Karpas-422 (cell line): ENCODE measurements at regions not wholly inside any gene's neighbourhood (a gene's known extent, or its start where the extent isn't known, plus 50 kb on each side); places are given as distances from the start of the nearest gene placed in this dataset.
"Not testable (repeated sequence)": the region's sequence is repeated elsewhere in the genome, so short reads cannot be mapped to it uniquely, and the experiment has no call there.

Source experiments
- DNase-seq: peaks from one replicate; pipeline ENCODE4 v3.0.0-alpha.2; 2015
- H2AFZ ChIP-seq: fragments of 200-600 bp; sonication (generic); 2 replicates; pipeline ENCODE4 v1.6.1; 2014; ENCODE audit warnings: antibody characterized with exemption, low read length, mixed read lengths
- H3K27ac ChIP-seq: fragments of 200-600 bp; sonication (generic); 2 replicates; pipeline ENCODE4 v1.5.1; 2014; ENCODE audit warnings: mild to moderate bottlenecking, low read length, moderate library complexity
- H3K27me3 ChIP-seq: fragments of 200-600 bp; sonication (generic); 2 replicates; pipeline ENCODE4 v1.6.1; 2014; ENCODE audit warnings: low read length, mixed read lengths
- H3K36me3 ChIP-seq: fragments of 200-600 bp; sonication (generic); 2 replicates; pipeline ENCODE4 v1.6.1; 2014; ENCODE audit warnings: low read length, mixed read lengths; ENCODE audit not compliant: insufficient read depth
- H3K4me1 ChIP-seq: fragments of 200-600 bp; sonication (generic); 2 replicates; pipeline ENCODE4 v1.6.1; 2014; ENCODE audit warnings: mild to moderate bottlenecking, low read length, mixed read lengths
- H3K4me2 ChIP-seq: fragments of 200-600 bp; sonication (generic); 2 replicates; pipeline ENCODE4 v1.6.1; 2014; ENCODE audit warnings: low read length, low read depth, mild to moderate bottlenecking; ENCODE audit not compliant: poor library complexity, severe bottlenecking
- H3K4me3 ChIP-seq: fragments of 200-600 bp; sonication (generic); 2 replicates; pipeline ENCODE4 v1.5.1; 2014; ENCODE audit warnings: mild to moderate bottlenecking, antibody characterized with exemption, low read length, mixed read lengths
- H3K79me2 ChIP-seq: fragments of 200-600 bp; sonication (generic); 2 replicates; pipeline ENCODE4 v1.6.1; 2014; ENCODE audit warnings: mild to moderate bottlenecking, low read length, mixed read lengths
- H3K9ac ChIP-seq: fragments of 200-600 bp; sonication (generic); 2 replicates; pipeline ENCODE4 v1.6.0; 2014; ENCODE audit warnings: low read length
- H3K9me2 ChIP-seq: fragments of 200-600 bp; sonication (generic), shearing (Covaris generic); replicated peaks from 2 replicates; pipeline ENCODE4 v1.6.0; 2014; ENCODE audit warnings: mild to moderate bottlenecking, low read length, moderate library complexity; ENCODE audit not compliant: insufficient read depth
- H3K9me3 ChIP-seq: fragments of 300-700, 200-600 bp; sonication (generic); 2 replicates; pipeline ENCODE4 v1.6.1; 2014; ENCODE audit warnings: low read length, mixed read lengths
- H4K20me1 ChIP-seq: fragments of 200-600 bp; sonication (generic); 2 replicates; pipeline ENCODE4 v1.6.1; 2014; ENCODE audit warnings: mild to moderate bottlenecking, antibody characterized with exemption, low read length, low read depth; ENCODE audit not compliant: insufficient read depth

DNA sequence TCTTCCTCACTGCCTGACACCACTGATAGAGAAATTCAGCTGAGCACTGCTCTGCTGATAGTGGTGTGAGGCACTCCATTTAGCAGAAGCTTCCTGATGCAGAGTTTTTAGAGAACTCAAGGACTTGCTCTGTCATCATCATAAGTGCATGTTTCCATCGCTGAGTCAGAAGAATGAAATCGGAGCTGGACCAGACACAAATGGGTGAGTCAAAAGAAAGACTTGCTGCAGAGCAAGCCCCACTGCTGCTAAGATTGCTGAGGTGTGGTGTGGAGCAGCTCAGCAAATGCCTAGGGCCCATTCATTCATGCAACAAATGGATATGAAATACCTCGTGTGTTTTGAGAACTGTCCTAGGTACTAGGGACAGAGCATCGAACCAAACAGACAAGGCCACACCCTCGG lies 410.2 kb upstream of the SLC30A5 start:
- no peak overlapping the region for H3K4me2 ChIP-seq
- no peaks in the 10 kb centered on the region for H4K20me1 ChIP-seq
- no peak overlapping the region for H2AFZ ChIP-seq
- H3K9me3 ChIP-seq, result no peaks in the 10 kb centered on the region
- H3K36me3 ChIP-seq, result no peaks in the 10 kb centered on the region
- no peaks in the 10 kb centered on the region for H3K27me3 ChIP-seq
- H3K9ac ChIP-seq, result no peak overlapping the region
- H3K4me3 ChIP-seq, result no peak overlapping the region
- H3K79me2 ChIP-seq, result no peaks in the 10 kb centered on the region
- no peaks in the 10 kb centered on the region for H3K4me1 ChIP-seq
- DNase-seq, result no peak
- H3K9me2 ChIP-seq, result no peaks in the 10 kb centered on the region
- H3K27ac ChIP-seq, result no peak overlapping the region

DNA sequence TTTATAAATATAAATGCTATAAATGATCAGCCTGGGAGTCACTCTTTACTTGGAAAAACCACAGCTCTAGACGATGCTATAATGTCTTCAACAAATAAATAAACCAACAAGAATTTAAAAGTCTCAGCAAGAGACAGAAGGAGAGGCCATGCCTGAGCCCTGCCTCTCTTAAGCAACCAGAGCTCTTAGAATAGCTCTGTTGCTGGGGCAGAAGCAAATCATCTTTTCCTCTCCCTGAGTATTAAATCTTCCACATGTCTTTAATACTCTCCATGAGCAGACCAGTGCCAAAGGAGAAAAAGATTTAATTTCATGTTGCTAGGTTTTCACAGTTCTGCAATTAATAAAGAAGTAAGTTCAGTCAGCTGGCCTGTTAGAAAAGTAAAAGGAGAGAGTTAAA lies 408.0 kb upstream of the SLC30A5 start:
- H3K4me1 ChIP-seq, result no peaks in the 10 kb centered on the region
- H3K9ac ChIP-seq, result no peak overlapping the region
- no peak overlapping the region for H2AFZ ChIP-seq
- H3K4me2 ChIP-seq, result no peak overlapping the region
- H3K27ac ChIP-seq, result no peak overlapping the region
- no peaks in the 10 kb centered on the region for H3K36me3 ChIP-seq
- H3K9me2 ChIP-seq, result no peaks in the 10 kb centered on the region
- H3K4me3 ChIP-seq, result no peak overlapping the region
- H4K20me1 ChIP-seq, result no peaks in the 10 kb centered on the region
- H3K27me3 ChIP-seq, result no peaks in the 10 kb centered on the region
- H3K79me2 ChIP-seq, result no peaks in the 10 kb centered on the region
- DNase-seq, result no peak
- no peaks in the 10 kb centered on the region for H3K9me3 ChIP-seq

DNA sequence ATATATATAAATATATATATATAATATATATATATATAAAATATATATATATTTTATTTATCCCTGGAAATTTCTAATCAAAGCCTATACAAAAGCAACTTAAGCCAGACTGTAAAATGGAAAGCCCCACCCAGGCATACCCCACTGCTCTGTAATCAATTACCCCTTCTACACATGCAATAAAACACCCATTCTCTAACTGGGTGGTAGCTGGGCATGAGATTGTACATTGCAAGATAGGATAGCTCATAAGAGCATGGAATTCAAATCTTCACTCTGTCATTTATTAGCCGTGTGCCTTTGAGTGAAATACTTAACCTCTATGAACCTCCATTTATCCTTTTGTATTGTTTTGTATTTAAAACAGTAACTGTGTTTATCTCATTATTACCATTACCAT lies 405.3 kb upstream of the SLC30A5 start:
- Histone ChIP-seq H3K36me3 (no peaks in the 10 kb centered on the region), H3K4me2 (no peak overlapping the region), H3K79me2 (no peaks in the 10 kb centered on the region), H2AFZ (no peak overlapping the region), H3K4me3 (no peak overlapping the region), H3K9ac (no peak overlapping the region), H4K20me1 (no peaks in the 10 kb centered on the region), H3K9me2 (no peaks in the 10 kb centered on the region), H3K27me3 (no peaks in the 10 kb centered on the region), H3K4me1 (no peaks in the 10 kb centered on the region), H3K27ac (no peak overlapping the region), H3K9me3 (no peaks in the 10 kb centered on the region)
- no peak for DNase-seq

DNA sequence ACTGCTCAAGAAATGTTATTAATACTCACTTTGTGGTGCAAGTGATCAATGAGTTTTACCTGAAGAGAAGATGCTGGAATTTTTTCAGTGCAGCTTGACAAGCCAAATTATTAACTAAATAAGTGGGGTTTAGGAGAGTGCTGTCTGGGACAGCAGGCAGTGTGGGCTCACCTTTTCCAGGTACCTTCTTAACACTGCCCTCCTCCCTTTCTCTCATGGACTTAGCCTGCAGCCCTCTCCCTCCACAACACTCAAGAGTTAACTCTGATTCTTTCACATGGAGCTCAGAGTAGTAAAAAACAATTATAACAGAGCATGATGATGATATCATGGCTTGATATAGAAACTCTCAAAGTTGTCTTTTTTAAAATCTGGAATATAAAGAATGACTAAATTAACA lies 404.8 kb upstream of the SLC30A5 start:
- no peaks in the 10 kb centered on the region for H3K27me3 ChIP-seq
- no peaks in the 10 kb centered on the region for H3K4me1 ChIP-seq
- H3K4me2 ChIP-seq, result no peak overlapping the region
- DNase-seq, result no peak
- no peak overlapping the region for H3K4me3 ChIP-seq
- H3K79me2 ChIP-seq, result no peaks in the 10 kb centered on the region
- no peaks in the 10 kb centered on the region for H3K36me3 ChIP-seq
- H2AFZ ChIP-seq, result no peak overlapping the region
- H3K27ac ChIP-seq, result no peak overlapping the region
- no peaks in the 10 kb centered on the region for H3K9me2 ChIP-seq
- no peaks in the 10 kb centered on the region for H3K9me3 ChIP-seq
- H4K20me1 ChIP-seq, result no peaks in the 10 kb centered on the region
- H3K9ac ChIP-seq, result no peak overlapping the region

DNA sequence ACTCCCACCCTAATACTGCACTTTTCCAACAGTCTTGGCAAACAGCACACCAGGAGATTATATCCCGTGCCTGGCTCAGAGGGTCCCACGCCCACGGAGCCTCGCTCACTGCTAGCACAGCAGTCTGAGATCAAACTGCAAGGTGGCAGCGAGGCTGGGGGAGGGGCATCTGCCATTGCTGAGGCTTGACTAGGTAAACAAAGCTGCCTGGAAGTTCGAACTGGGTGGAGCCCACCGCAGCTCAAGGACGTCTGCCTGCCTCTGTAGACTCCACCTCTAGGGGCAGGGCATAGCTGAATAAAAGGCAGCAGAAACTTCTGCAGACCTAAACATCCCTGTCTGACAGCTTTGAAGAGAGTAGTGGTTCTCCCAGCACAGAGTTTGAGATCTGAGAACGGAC lies 401.9 kb upstream of the SLC30A5 start:
- not testable (repeated sequence) for H4K20me1 ChIP-seq, H3K27ac ChIP-seq, H3K9me2 ChIP-seq, H3K9me3 ChIP-seq, H3K27me3 ChIP-seq, DNase-seq, H3K36me3 ChIP-seq, H2AFZ ChIP-seq, H3K4me2 ChIP-seq, H3K9ac ChIP-seq, H3K4me1 ChIP-seq, H3K79me2 ChIP-seq, H3K4me3 ChIP-seq

DNA sequence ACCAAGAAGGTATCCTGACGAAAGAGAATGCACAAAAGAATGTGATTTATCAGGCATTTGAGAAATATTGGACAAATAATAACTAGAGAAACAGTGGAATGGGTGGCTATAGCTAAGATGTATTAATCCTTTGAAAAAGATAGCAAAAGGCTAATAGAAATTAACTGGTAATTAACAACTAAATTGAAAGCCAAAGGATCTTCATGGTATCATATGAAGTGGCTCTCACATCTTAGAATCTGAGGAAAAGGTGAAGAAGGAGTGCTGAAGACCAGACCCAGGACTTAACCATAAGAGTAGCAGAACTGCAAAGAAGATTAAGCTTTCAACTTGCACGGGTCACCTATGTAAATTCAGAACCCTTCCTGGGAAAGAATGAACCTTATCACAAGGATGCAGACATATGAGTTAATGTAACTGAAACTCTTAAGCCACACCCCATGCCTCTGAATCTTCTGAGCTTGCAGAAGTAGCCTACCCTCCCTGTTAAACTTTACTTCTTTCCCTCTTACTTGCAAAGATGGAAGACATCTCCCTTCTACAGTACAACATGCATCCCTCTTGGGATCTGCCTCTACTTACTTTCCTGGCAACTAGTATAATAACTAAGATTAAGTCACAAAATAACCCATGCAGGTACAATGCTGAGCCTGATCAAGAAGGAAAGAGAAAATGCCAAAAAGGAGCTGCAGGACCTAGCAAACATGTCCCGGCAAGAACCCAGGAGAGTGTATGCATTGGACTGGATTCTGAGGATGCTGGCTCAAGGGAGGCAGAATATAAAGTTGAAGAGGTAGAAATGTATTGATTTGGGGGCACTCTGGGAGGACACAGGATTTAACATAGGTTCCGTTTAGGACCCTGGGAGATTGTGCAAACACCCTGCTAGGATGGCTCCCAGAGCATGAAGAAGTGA lies 395.5 kb upstream of the SLC30A5 start:
- Histone ChIP-seq H3K27ac (no peak overlapping the region), H3K4me3 (no peak overlapping the region), H3K27me3 (no peaks in the 10 kb centered on the region), H3K9me2 (no peaks in the 10 kb centered on the region), H2AFZ (no peak overlapping the region), H3K9ac (no peak overlapping the region), H3K4me1 (no peaks in the 10 kb centered on the region), H3K79me2 (no peaks in the 10 kb centered on the region), H3K4me2 (no peak overlapping the region), H4K20me1 (no peaks in the 10 kb centered on the region), H3K9me3 (no peaks in the 10 kb centered on the region), H3K36me3 (no peaks in the 10 kb centered on the region)
- no peak for DNase-seq

DNA sequence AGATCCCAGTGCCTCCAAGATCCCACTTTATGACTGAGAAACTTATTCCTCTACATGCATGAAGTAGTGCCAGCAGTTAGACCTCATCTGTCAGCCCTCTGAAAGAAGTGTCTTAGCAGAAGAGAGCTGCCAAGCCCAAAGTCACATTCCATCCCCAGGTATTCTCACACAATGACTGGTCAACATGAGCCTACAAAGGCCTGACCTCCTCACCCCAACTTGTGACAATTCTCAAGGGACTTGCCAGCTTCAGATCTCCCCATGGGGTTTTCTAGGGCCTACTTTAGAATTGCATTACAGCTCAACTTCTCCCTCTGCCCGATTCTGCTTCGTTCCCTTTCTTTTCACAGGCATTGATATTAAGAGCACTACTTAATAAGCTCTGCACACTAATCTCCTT lies 393.8 kb upstream of the SLC30A5 start:
- Histone ChIP-seq H3K79me2 (no peaks in the 10 kb centered on the region), H3K27me3 (no peaks in the 10 kb centered on the region), H3K9me2 (no peaks in the 10 kb centered on the region), H3K36me3 (no peaks in the 10 kb centered on the region), H3K27ac (no peak overlapping the region), H2AFZ (no peak overlapping the region), H3K4me2 (no peak overlapping the region), H3K4me3 (no peak overlapping the region), H3K9ac (no peak overlapping the region), H3K9me3 (no peaks in the 10 kb centered on the region), H3K4me1 (no peaks in the 10 kb centered on the region), H4K20me1 (no peaks in the 10 kb centered on the region)
- no peak for DNase-seq

DNA sequence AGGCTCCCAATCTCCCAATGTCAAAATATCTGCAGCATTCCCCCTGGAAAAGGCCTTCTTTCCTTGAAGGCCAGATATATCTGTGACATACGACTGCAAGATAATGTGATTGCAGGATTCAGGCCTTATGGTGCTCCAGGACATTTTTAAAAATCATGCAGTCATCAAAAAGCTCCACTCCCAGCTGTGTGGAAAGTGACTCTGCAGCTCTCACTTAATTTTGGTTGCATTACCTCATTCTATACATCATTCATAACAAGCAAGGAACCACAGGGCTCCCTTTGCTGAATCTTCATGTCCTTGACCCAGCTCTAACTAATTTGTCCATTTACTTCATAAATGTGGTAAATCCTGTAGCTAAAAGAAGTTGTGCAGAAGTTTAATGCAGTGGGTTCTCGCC lies 386.2 kb upstream of the SLC30A5 start:
- peaks cover 3% of the 10 kb centered on the region; the same call in 1 of the 2 replicates for H3K27me3 ChIP-seq
- no peak overlapping the region for H3K27ac ChIP-seq
- no peaks in the 10 kb centered on the region for H3K9me2 ChIP-seq
- no peak for DNase-seq
- no peak overlapping the region for H2AFZ ChIP-seq
- no peaks in the 10 kb centered on the region for H3K9me3 ChIP-seq
- no peak overlapping the region for H3K9ac ChIP-seq
- H3K79me2 ChIP-seq, result no peaks in the 10 kb centered on the region
- H3K36me3 ChIP-seq, result no peaks in the 10 kb centered on the region
- no peaks in the 10 kb centered on the region for H4K20me1 ChIP-seq
- peaks cover 4% of the 10 kb centered on the region for H3K4me1 ChIP-seq
- H3K4me3 ChIP-seq, result no peak overlapping the region
- H3K4me2 ChIP-seq, result no peak overlapping the region
